Parathyroid adenoma (tissue), 2 donors: ENCODE measurements at regions not wholly inside any gene's neighbourhood (a gene's known extent, or its start where the extent isn't known, plus 50 kb on each side); places are given as distances from the start of the nearest gene placed in this dataset.

Experiments
- H2AFZ ChIP-seq: fragments of 300-600 bp; sonication (generic); one replicate; pipeline ENCODE4 v1.7.0; 2017; ENCODE audit warnings: antibody characterized with exemption, mild to moderate bottlenecking
- H3K27ac ChIP-seq: fragments of 300-600 bp; sonication (generic); one replicate; pipeline ENCODE4 v1.7.0; 2017
- H3K27me3 ChIP-seq: fragments of 300-600 bp; sonication (generic); one replicate; pipeline ENCODE4 v1.7.0; 2017; ENCODE audit warnings: low read length; ENCODE audit not compliant: control insufficient read depth, insufficient read depth
- H3K36me3 ChIP-seq: fragments of 300-600 bp; sonication (generic); one replicate; pipeline ENCODE4 v1.7.0; 2017; ENCODE audit warnings: low read length; ENCODE audit not compliant: control insufficient read depth, insufficient read depth
- H3K4me1 ChIP-seq: fragments of 300-600 bp; sonication (generic); one replicate; pipeline ENCODE4 v1.7.0; 2017; ENCODE audit warnings: control low read depth
- H3K4me2 ChIP-seq: fragments of 300-600 bp; sonication (generic); one replicate; pipeline ENCODE4 v1.7.0; 2017; ENCODE audit warnings: low read length
- H3K4me3 ChIP-seq: fragments of 300-600 bp; sonication (generic); one replicate; pipeline ENCODE4 v1.7.0; 2017; ENCODE audit warnings: low read depth, low read length
- H3K79me2 ChIP-seq: fragments of 300-600 bp; sonication (generic); one replicate; pipeline ENCODE4 v1.7.0; 2017; ENCODE audit warnings: control low read depth
- H3K9ac ChIP-seq: fragments of 300-600 bp; sonication (generic); one replicate; pipeline ENCODE4 v1.7.0; 2017; ENCODE audit warnings: mild to moderate bottlenecking
- H3K9me3 ChIP-seq: fragments of 300-600 bp; sonication (generic); one replicate; pipeline ENCODE4 v1.7.0; 2017; ENCODE audit warnings: low read length; ENCODE audit not compliant: control insufficient read depth
- CTCF ChIP-seq: fragments of 300-600 bp; sonication (generic); IDR thresholded peaks from one replicate; pipeline ENCODE4 v1.7.0; 2017; ENCODE audit warnings: antibody characterized with exemption, mild to moderate bottlenecking
- donor health status: primary hyperparathyroidism.

- Histone ChIP-seq H3K4me1 (peaks cover 4% of the 10 kb centered on the region), H3K79me2 (no peaks in the 10 kb centered on the region), H2AFZ (no peak overlapping the region), H3K36me3 (no peaks in the 10 kb centered on the region), H3K4me3 (no peak overlapping the region), H3K9ac (no peak overlapping the region), H3K27me3 (no peaks in the 10 kb centered on the region), H3K27ac (no peak overlapping the region), H3K4me2 (no peak overlapping the region), H3K9me3 (no peaks in the 10 kb centered on the region)
- no peak for TF ChIP-seq CTCF
Observed at GRCh38 chr2:37873749-37874330, 51.2 kb upstream of the RMDN2 start.

GRCh38 chr2:37874470-37874869 lies 50.6 kb upstream of the RMDN2 start:
- Histone ChIP-seq H3K79me2 (no peaks in the 10 kb centered on the region), H3K27ac (no peak overlapping the region), H3K9ac (no peak overlapping the region), H3K36me3 (no peaks in the 10 kb centered on the region), H3K4me1 (peaks cover 4% of the 10 kb centered on the region), H3K9me3 (no peaks in the 10 kb centered on the region), H3K4me2 (no peak overlapping the region), H3K27me3 (no peaks in the 10 kb centered on the region), H3K4me3 (no peak overlapping the region), H2AFZ (no peak overlapping the region)
- TF ChIP-seq CTCF, result no peak
